ENCODE measurements at regions not wholly inside any gene's neighbourhood (a gene's known extent, or its start where the extent isn't known, plus 50 kb on each side); places are given as distances from the start of the nearest gene placed in this dataset.
A peak's percentile ranks its signal among the peaks of the same experiment; 100 is the strongest.

- Histone ChIP-seq H3K4me1 (peaks cover 0 to 3% of the 10 kb centered on the region in 2 donors), H3K27ac (no peak overlapping the region), H3K36me3 (no peaks in the 10 kb centered on the region), H3K4me3 (no peak overlapping the region), H3K9me3 (no peaks in the 10 kb centered on the region), H3K27me3 (no peaks in the 10 kb centered on the region)
- DNase-seq, result no peak
- intact Hi-C loops (cut with DNase I), result no loop called here
- no peak for TF ChIP-seq CTCF (IDR thresholded peaks at IDR 0.05)
- ATAC-seq, result no peak
Measured at GRCh38 chr3:177528306-177529070, 331.2 kb upstream of the TBL1XR1 start.

- DNase-seq, result no peak
- no peaks in the 10 kb centered on the region for H3K36me3 ChIP-seq
- H3K4me1 ChIP-seq, result peaks cover 0 to 3% of the 10 kb centered on the region in 2 donors
- H3K4me3 ChIP-seq, result no peak overlapping the region
- no peak for ATAC-seq
- H3K27ac ChIP-seq, result no peak overlapping the region
- TF ChIP-seq CTCF (IDR thresholded peaks at IDR 0.05), result no peak
- intact Hi-C loops (cut with DNase I), result no loop called here
- H3K9me3 ChIP-seq, result no peaks in the 10 kb centered on the region
- no peaks in the 10 kb centered on the region for H3K27me3 ChIP-seq
Measured at GRCh38 chr3:177529071-177529550, 331.8 kb upstream of the TBL1XR1 start.

GRCh38 chr3:177529716-177530335 is 332.5 kb upstream of the TBL1XR1 start:
- peak in 1 of 4 donors; percentile 54 for DNase-seq
- H3K27me3 ChIP-seq, result no peaks in the 10 kb centered on the region
- H3K4me3 ChIP-seq, result no peak overlapping the region
- no peak overlapping the region for H3K27ac ChIP-seq
- no peaks in the 10 kb centered on the region for H3K9me3 ChIP-seq
- TF ChIP-seq CTCF (IDR thresholded peaks at IDR 0.05), result no peak
- intact Hi-C loops (cut with DNase I), result no loop called here
- H3K36me3 ChIP-seq, result no peaks in the 10 kb centered on the region
- no peak for ATAC-seq
- H3K4me1 ChIP-seq, result peaks cover 0 to 3% of the 10 kb centered on the region in 2 donors

GRCh38 chr3:177530908-177531307 is 333.6 kb upstream of the TBL1XR1 start:
- ATAC-seq (no peak), DNase-seq (no peak)
- no peaks in the 10 kb centered on the region for H3K27me3 ChIP-seq
- H3K9me3 ChIP-seq, result no peaks in the 10 kb centered on the region
- H3K4me1 ChIP-seq, result peaks cover 0 to 3% of the 10 kb centered on the region in 2 donors
- TF ChIP-seq CTCF (IDR thresholded peaks at IDR 0.05), result no peak
- H3K27ac ChIP-seq, result no peak overlapping the region
- intact Hi-C loops (cut with DNase I), result no loop called here
- no peak overlapping the region for H3K4me3 ChIP-seq
- H3K36me3 ChIP-seq, result no peaks in the 10 kb centered on the region

- no peak overlapping the region for H3K27ac ChIP-seq
- peaks cover 9 to 26% of the 10 kb centered on the region in 2 donors for H3K4me1 ChIP-seq
- intact Hi-C loops (cut with DNase I), result no loop called here
- H3K36me3 ChIP-seq, result no peaks in the 10 kb centered on the region
- H3K4me3 ChIP-seq, result no peak overlapping the region
- no peak for DNase-seq
- H3K9me3 ChIP-seq, result no peaks in the 10 kb centered on the region
- ATAC-seq, result no peak
- no peak for TF ChIP-seq CTCF (IDR thresholded peaks at IDR 0.05)
- H3K27me3 ChIP-seq, result no peaks in the 10 kb centered on the region
Measured at GRCh38 chr3:177536873-177537272, 339.6 kb upstream of the TBL1XR1 start.
